OCI-LY3 (cell line): ENCODE measurements at regions not wholly inside any gene's neighbourhood (a gene's known extent, or its start where the extent isn't known, plus 50 kb on each side); places are given as distances from the start of the nearest gene placed in this dataset.

ENCODE experiments used
- H2AFZ ChIP-seq: fragments of 200-600, 300-600 bp; shearing (Covaris generic); 2 replicates; pipeline ENCODE4 v1.6.0; 2014; ENCODE audit warnings: antibody characterized with exemption, low read depth, low read length
- H3K27ac ChIP-seq: fragments of 200-600, 300-600 bp; sonication (generic); 2 replicates; pipeline ENCODE4 v1.5.1; 2014; ENCODE audit warnings: mild to moderate bottlenecking, low read length, moderate library complexity, mixed read lengths
- H3K27me3 ChIP-seq: fragments of 200-600, 300-600 bp; sonication (generic); 2 replicates; pipeline ENCODE4 v1.6.1; 2014; ENCODE audit warnings: low read depth, low read length, mixed read lengths
- H3K36me3 ChIP-seq: fragments of 200-600, 300-600 bp; sonication (generic); replicated peaks from 2 replicates; pipeline ENCODE3; 2014; ENCODE audit warnings: low read depth, low read length, mixed read lengths
- H3K4me1 ChIP-seq: fragments of 300-600, 200-600 bp; sonication (generic); 2 replicates; pipeline ENCODE4 v1.6.1; 2014; ENCODE audit warnings: low read length, mixed read lengths
- H3K4me2 ChIP-seq: fragments of 200-600, 300-600 bp; sonication (generic); 2 replicates; pipeline ENCODE4 v1.6.1; 2014; ENCODE audit warnings: low read length, mixed read lengths
- H3K4me3 ChIP-seq: fragments of 300-600, 200-600 bp; sonication (generic); 2 replicates; pipeline ENCODE4 v1.5.1; 2014; ENCODE audit warnings: antibody characterized with exemption, mild to moderate bottlenecking, low read length, moderate library complexity
- H3K79me2 ChIP-seq: fragments of 300-600, 200-600 bp; shearing (Covaris generic); 2 replicates; pipeline ENCODE4 v1.6.1; 2014; ENCODE audit warnings: mild to moderate bottlenecking, low read length, mixed read lengths
- H3K9ac ChIP-seq: fragments of 300-600, 200-600 bp; shearing (Covaris generic); 2 replicates; pipeline ENCODE4 v1.6.0; 2014; ENCODE audit warnings: mild to moderate bottlenecking, low read length, moderate library complexity
- H3K9me3 ChIP-seq: fragments of 200-600, 300-600 bp; shearing (Covaris generic); 2 replicates; pipeline ENCODE4 v1.6.1; 2014; ENCODE audit warnings: low read length, mixed read lengths; ENCODE audit not compliant: insufficient read depth
- H4K20me1 ChIP-seq: fragments of 200-600, 300-600 bp; sonication (generic); 2 replicates; pipeline ENCODE4 v1.6.1; 2016; ENCODE audit warnings: low read length, mixed read lengths; ENCODE audit not compliant: insufficient read depth
- EZH2phosphoT487 ChIP-seq: fragments of 200-600 bp; shearing (Covaris generic); IDR thresholded peaks from 2 replicates; pipeline ENCODE4 v1.6.1; 2018; ENCODE audit warnings: antibody characterized with exemption, mixed run types, low read depth
- TF ChIP-seq, protein P1 (sequence below): fragments of 200-600, 300-600 bp; sonication (generic); IDR thresholded peaks from 2 replicates; pipeline ENCODE4 v1.5.1; 2014; ENCODE audit warnings: antibody characterized with exemption, low read length, low read depth

- Histone ChIP-seq H3K4me2 (no peak overlapping the region), H3K36me3 (no peaks in the 10 kb centered on the region), H4K20me1 (no peaks in the 10 kb centered on the region), H3K4me3 (no peak overlapping the region), H3K27me3 (no peaks in the 10 kb centered on the region), H3K27ac (no peak overlapping the region), H2AFZ (no peak overlapping the region), H3K4me1 (peaks cover 17% of the 10 kb centered on the region), H3K79me2 (no peaks in the 10 kb centered on the region), H3K9ac (no peak overlapping the region), H3K9me3 (no peaks in the 10 kb centered on the region)
- TF ChIP-seq EZH2phosphoT487 = no peak
- TF ChIP-seq, protein P1, sequence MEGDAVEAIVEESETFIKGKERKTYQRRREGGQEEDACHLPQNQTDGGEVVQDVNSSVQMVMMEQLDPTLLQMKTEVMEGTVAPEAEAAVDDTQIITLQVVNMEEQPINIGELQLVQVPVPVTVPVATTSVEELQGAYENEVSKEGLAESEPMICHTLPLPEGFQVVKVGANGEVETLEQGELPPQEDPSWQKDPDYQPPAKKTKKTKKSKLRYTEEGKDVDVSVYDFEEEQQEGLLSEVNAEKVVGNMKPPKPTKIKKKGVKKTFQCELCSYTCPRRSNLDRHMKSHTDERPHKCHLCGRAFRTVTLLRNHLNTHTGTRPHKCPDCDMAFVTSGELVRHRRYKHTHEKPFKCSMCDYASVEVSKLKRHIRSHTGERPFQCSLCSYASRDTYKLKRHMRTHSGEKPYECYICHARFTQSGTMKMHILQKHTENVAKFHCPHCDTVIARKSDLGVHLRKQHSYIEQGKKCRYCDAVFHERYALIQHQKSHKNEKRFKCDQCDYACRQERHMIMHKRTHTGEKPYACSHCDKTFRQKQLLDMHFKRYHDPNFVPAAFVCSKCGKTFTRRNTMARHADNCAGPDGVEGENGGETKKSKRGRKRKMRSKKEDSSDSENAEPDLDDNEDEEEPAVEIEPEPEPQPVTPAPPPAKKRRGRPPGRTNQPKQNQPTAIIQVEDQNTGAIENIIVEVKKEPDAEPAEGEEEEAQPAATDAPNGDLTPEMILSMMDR = no peak
Observed at GRCh38 chr4:96698831-96699230, 858.9 kb downstream of the PDHA2 start.

- no peak overlapping the region for H3K27ac ChIP-seq
- TF ChIP-seq, protein P1 = no peak
- no peak for TF ChIP-seq EZH2phosphoT487
- H3K36me3 ChIP-seq = no peaks in the 10 kb centered on the region
- H3K9me3 ChIP-seq = no peaks in the 10 kb centered on the region
- H3K4me3 ChIP-seq = no peak overlapping the region
- H3K27me3 ChIP-seq = no peaks in the 10 kb centered on the region
- no peak overlapping the region for H3K9ac ChIP-seq
- H3K4me2 ChIP-seq = peak overlapping the region; percentile 36
- H3K4me1 ChIP-seq = peaks cover 17% of the 10 kb centered on the region
- H3K79me2 ChIP-seq = no peaks in the 10 kb centered on the region
- H4K20me1 ChIP-seq = no peaks in the 10 kb centered on the region
- H2AFZ ChIP-seq = peak overlapping the region; percentile 76
Observed at GRCh38 chr4:96703265-96703664, 863.4 kb downstream of the PDHA2 start.

DNA sequence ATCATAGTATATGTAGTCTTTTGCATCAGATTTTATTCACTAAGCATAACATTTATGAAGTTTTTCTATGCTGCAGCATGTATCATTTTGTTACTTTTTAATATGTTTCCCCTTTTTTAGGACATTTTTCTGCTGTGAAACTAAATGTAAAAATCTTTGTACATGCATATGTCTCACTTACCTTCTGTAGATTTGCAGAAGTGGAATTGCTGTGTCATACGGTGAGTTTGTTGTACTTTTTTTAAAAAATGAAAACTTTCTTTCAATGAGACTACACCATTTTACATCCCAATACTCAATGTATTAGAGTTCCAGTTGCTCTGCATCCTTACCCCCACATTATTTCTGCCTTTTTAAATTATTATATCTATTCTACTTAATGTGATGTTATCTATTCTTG, 868.9 kb downstream of the PDHA2 start:
- Histone ChIP-seq H4K20me1 (no peaks in the 10 kb centered on the region), H2AFZ (no peak overlapping the region), H3K27ac (no peak overlapping the region), H3K4me1 (peaks cover 10% of the 10 kb centered on the region), H3K9me3 (no peaks in the 10 kb centered on the region), H3K36me3 (no peaks in the 10 kb centered on the region), H3K9ac (no peak overlapping the region), H3K79me2 (no peaks in the 10 kb centered on the region), H3K4me3 (no peak overlapping the region), H3K27me3 (no peaks in the 10 kb centered on the region), H3K4me2 (peak overlapping the region; percentile 24; the same call in 1 of the 2 replicates)
- TF ChIP-seq, protein P1 = no peak
- TF ChIP-seq EZH2phosphoT487 = no peak

DNA sequence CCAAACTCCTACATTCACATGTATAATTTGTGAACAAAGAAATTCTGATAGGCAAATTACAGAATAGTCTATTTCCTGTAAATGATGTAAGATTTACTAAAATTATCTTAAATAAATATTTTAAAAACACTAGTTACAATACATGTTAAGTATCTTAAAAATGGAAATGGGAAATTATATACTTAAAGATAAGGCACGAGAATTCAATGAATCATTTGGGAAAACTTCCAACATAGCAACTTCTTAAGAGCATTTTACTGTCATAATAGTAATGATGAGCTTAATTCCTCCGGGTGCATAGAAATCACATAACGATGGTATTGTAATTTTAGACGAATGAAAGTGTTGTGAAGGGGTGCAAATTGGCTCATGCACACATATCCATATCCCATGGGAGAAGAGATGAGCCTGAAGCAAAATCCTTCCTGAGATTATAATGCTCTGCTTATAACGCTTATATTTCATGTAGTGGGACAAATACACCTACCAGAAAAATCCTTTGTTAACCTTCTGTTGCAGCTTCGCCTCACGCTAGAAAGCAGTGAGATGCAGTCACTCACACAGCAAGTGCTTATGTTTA, 873.5 kb downstream of the PDHA2 start:
- no peaks in the 10 kb centered on the region for H4K20me1 ChIP-seq
- no peaks in the 10 kb centered on the region for H3K9me3 ChIP-seq
- H3K27me3 ChIP-seq = no peaks in the 10 kb centered on the region
- peaks cover 10% of the 10 kb centered on the region for H3K4me1 ChIP-seq
- no peak overlapping the region for H3K9ac ChIP-seq
- H3K4me3 ChIP-seq = no peak overlapping the region
- H3K79me2 ChIP-seq = no peaks in the 10 kb centered on the region
- TF ChIP-seq EZH2phosphoT487 = no peak
- TF ChIP-seq, protein P1 = no peak
- H3K4me2 ChIP-seq = no peak overlapping the region
- no peaks in the 10 kb centered on the region for H3K36me3 ChIP-seq
- H3K27ac ChIP-seq = no peak overlapping the region
- no peak overlapping the region for H2AFZ ChIP-seq
